DND-41 (cell line): ENCODE measurements at regions not wholly inside any gene's neighbourhood (a gene's known extent, or its start where the extent isn't known, plus 50 kb on each side); places are given as distances from the start of the nearest gene placed in this dataset.

Experiments used
- EZH2 ChIP-seq: IDR thresholded peaks from 3 replicates; pipeline ENCODE4 v1.6.1; 2012; ENCODE audit warnings: borderline replicate concordance, low read depth, mild to moderate bottlenecking, moderate library complexity, low read length, inconsistent platforms; ENCODE audit not compliant: severe bottlenecking
- TF ChIP-seq, protein P1 (sequence below): IDR thresholded peaks from 2 replicates; pipeline ENCODE4 v1.5.1; 2012; ENCODE audit warnings: borderline replicate concordance, low read length, moderate library complexity, mild to moderate bottlenecking; ENCODE audit not compliant: poor library complexity, severe bottlenecking; ENCODE audit errors: extremely low read depth

DNA sequence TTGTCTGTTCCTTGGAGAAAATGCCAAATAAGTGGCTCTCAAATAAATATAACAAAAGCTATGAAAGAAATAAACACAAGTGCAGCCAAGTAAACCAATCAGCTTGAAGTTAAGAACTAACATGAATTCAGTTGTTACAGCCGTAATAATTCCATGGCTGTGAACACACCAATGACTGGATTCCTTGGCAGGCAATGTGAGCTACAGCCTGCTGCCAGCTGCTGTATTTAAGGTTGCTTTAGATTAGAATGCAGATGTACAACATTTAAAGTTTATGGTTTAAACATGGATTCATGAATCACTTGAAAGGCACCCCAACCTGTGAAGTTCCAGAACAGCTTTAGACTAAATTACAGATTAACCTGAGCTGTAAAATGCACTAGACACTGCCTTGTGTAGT, 626.4 kb upstream of the SEMA6A start:
- TF ChIP-seq, protein P1, sequence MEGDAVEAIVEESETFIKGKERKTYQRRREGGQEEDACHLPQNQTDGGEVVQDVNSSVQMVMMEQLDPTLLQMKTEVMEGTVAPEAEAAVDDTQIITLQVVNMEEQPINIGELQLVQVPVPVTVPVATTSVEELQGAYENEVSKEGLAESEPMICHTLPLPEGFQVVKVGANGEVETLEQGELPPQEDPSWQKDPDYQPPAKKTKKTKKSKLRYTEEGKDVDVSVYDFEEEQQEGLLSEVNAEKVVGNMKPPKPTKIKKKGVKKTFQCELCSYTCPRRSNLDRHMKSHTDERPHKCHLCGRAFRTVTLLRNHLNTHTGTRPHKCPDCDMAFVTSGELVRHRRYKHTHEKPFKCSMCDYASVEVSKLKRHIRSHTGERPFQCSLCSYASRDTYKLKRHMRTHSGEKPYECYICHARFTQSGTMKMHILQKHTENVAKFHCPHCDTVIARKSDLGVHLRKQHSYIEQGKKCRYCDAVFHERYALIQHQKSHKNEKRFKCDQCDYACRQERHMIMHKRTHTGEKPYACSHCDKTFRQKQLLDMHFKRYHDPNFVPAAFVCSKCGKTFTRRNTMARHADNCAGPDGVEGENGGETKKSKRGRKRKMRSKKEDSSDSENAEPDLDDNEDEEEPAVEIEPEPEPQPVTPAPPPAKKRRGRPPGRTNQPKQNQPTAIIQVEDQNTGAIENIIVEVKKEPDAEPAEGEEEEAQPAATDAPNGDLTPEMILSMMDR: no peak
- no peak for TF ChIP-seq EZH2
